ENCODE measurements at regions not wholly inside any gene's neighbourhood (a gene's known extent, or its start where the extent isn't known, plus 50 kb on each side); places are given as distances from the start of the nearest gene placed in this dataset.
"Not testable (repeated sequence)": the region's sequence is repeated elsewhere in the genome, so short reads cannot be mapped to it uniquely, and the experiment has no call there.

- no peak for DNase-seq (ENCODE audit: low spot score)
Measured at GRCh38 chr16:87016046-87017035, 300.9 kb downstream of the C16orf95 start.

GRCh38 chr16:87017371-87018012, 299.7 kb downstream of the C16orf95 start:
- DNase-seq (ENCODE audit: low spot score) = no peak

GRCh38 chr16:87025676-87026075, 291.5 kb downstream of the C16orf95 start:
- no peak for DNase-seq (ENCODE audit: low spot score)

- no peak for DNase-seq (ENCODE audit: low spot score)
Measured at GRCh38 chr16:87027056-87027616, 290.1 kb downstream of the C16orf95 start.

GRCh38 chr16:87028481-87029320, 288.5 kb downstream of the C16orf95 start:
- no peak for DNase-seq (ENCODE audit: low spot score)

GRCh38 chr16:87032554-87032953, 284.6 kb downstream of the C16orf95 start:
- DNase-seq (ENCODE audit: low spot score) = no peak

- DNase-seq (ENCODE audit: low spot score) = no peak
Measured at GRCh38 chr16:87033021-87033471, 284.1 kb downstream of the C16orf95 start.

GRCh38 chr16:87033541-87034300, 283.5 kb downstream of the C16orf95 start:
- DNase-seq (ENCODE audit: low spot score) = no peak

- no peak for DNase-seq (ENCODE audit: low spot score)
Measured at GRCh38 chr16:87034317-87034716, 282.9 kb downstream of the C16orf95 start.

- DNase-seq (ENCODE audit: low spot score) = no peak
Measured at GRCh38 chr16:87035053-87035452, 282.1 kb downstream of the C16orf95 start.

GRCh38 chr16:87037012-87037411, 280.2 kb downstream of the C16orf95 start:
- DNase-seq (ENCODE audit: low spot score) = no peak

GRCh38 chr16:87038528-87038927, 278.7 kb downstream of the C16orf95 start:
- not testable (repeated sequence) for DNase-seq (ENCODE audit: low spot score)

- DNase-seq (ENCODE audit: low spot score) = no peak
Measured at GRCh38 chr16:87040169-87041117, 276.7 kb downstream of the C16orf95 start.

- no peak for DNase-seq (ENCODE audit: low spot score)
Measured at GRCh38 chr16:87041286-87041685, 275.9 kb downstream of the C16orf95 start.

- DNase-seq (ENCODE audit: low spot score) = no peak
Measured at GRCh38 chr16:87042551-87043230, 274.5 kb downstream of the C16orf95 start.

- no peak for DNase-seq (ENCODE audit: low spot score)
Measured at GRCh38 chr16:87043231-87044031, 273.8 kb downstream of the C16orf95 start.

- no peak for DNase-seq (ENCODE audit: low spot score)
Measured at GRCh38 chr16:87044032-87044382, 273.2 kb downstream of the C16orf95 start.

GRCh38 chr16:87044829-87045228, 272.4 kb downstream of the C16orf95 start:
- DNase-seq (ENCODE audit: low spot score) = no peak
